HCT116 (cell line): ENCODE measurements at regions not wholly inside any gene's neighbourhood (a gene's known extent, or its start where the extent isn't known, plus 50 kb on each side); places are given as distances from the start of the nearest gene placed in this dataset.

ENCODE experiments used
- CTCF ChIP-seq, 3 experiments: fragments of 200-600 bp in 1 of 3; sonication (generic) in 1 of 3; IDR thresholded peaks in 2 of 3; conservative IDR thresholded peaks in 1 of 3; 2 replicates each; pipeline ENCODE4 v1.5.1; 2012 to 2017; ENCODE audit warnings: low read depth in 2 of 3, low read length in 2 of 3, antibody characterized with exemption in 1 of 3, borderline replicate concordance in 1 of 3, control low read depth in 1 of 3, mild to moderate bottlenecking in 1 of 3, mixed read lengths in 1 of 3, mixed run types in 1 of 3, moderate library complexity in 1 of 3; ENCODE audit not compliant: insufficient read depth in 1 of 3
- EGR1 ChIP-seq: IDR thresholded peaks from 2 replicates; pipeline ENCODE4 v1.6.1; 2012; ENCODE audit warnings: low read depth
- ELF1 ChIP-seq: IDR thresholded peaks from 2 replicates; pipeline ENCODE4 v1.6.1; 2012; ENCODE audit warnings: low read depth, borderline replicate concordance
- EZH2 ChIP-seq: fragments of 200-600 bp; sonication (generic); IDR thresholded peaks from 2 replicates; pipeline ENCODE4 v1.6.1; 2017; ENCODE audit warnings: antibody characterized with exemption, mixed run types
- POLR2A ChIP-seq: IDR thresholded peaks from 2 replicates; pipeline ENCODE4 v1.7.0; 2011; ENCODE audit warnings: borderline replicate concordance; ENCODE audit not compliant: insufficient read depth, insufficient read length; ENCODE audit errors: extremely low read depth
- POLR2AphosphoS5 ChIP-seq: IDR thresholded peaks from 2 replicates; pipeline ENCODE4 v1.6.1; 2011; ENCODE audit warnings: mild to moderate bottlenecking, low read depth, low read length, moderate library complexity
- RAD21 ChIP-seq: IDR thresholded peaks from 2 replicates; pipeline ENCODE4 v1.6.1; 2012; ENCODE audit warnings: low read depth, mild to moderate bottlenecking

DNA sequence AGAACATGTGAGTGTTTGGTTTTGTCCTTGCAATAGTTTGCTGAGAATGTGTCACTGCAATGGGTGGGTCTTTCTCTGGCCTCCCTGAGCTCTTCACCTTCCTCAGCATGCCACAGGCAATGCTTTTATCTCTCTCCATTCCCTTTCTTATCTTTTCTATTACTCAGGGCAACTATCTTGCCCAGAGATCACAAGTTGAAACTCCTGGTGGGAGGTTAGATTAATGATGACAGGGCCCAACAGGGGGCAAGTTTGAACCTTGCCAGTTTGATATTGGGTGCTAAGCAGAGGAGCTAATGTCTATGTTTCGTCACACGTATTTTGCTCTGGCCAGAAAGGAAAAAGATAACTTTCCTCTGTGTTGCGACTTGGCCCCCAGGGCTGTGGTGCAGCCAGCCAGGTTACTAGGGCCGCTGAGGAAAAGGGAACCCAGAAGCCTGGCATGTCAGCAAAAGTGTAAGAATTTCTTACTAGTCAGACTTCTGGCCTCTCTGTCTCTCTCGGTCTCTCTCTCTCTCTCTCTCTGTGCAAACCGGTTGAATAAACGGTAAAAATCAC, 299.3 kb upstream of the POU5F2 start:
- TF ChIP-seq RAD21 (no peak), CTCF (IDR thresholded peaks at IDR 0.05 in 2 of 3, conservative IDR thresholded peaks at IDR 0.05 in 1 of 3; ENCODE audit: borderline replicate concordance in 1 of 3, insufficient read depth in 1 of 3, low read depth in 2 of 3, low read length in 2 of 3) (no peak), POLR2A (no peak), EGR1 (no peak), EZH2 (no peak), ELF1 (no peak), POLR2AphosphoS5 (no peak)
